ENCODE measurements at regions not wholly inside any gene's neighbourhood (a gene's known extent, or its start where the extent isn't known, plus 50 kb on each side); places are given as distances from the start of the nearest gene placed in this dataset.

DNA sequence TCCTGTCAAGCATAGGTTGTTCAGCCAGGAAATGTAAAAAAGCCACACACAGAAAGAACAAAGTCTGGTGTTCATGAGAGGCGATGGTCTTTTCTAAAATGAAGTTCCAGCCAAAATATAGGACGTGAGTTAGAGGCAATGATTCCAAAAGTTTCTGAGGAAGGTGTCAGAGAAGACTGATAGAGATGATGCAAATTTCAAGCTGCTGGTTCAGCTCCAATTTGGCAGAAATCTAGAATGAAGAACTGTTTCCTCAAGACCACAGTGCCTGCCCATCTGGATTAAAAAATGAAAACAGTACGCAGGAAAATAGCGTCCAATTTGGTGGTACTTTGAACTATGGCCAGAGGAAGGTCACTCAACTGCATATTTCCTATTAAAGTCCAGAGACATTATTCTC, 672.9 kb downstream of the SQOR start:
- no peak for TF ChIP-seq POLR2A (IDR thresholded peaks at IDR 0.05)
- TF ChIP-seq, protein P1, sequence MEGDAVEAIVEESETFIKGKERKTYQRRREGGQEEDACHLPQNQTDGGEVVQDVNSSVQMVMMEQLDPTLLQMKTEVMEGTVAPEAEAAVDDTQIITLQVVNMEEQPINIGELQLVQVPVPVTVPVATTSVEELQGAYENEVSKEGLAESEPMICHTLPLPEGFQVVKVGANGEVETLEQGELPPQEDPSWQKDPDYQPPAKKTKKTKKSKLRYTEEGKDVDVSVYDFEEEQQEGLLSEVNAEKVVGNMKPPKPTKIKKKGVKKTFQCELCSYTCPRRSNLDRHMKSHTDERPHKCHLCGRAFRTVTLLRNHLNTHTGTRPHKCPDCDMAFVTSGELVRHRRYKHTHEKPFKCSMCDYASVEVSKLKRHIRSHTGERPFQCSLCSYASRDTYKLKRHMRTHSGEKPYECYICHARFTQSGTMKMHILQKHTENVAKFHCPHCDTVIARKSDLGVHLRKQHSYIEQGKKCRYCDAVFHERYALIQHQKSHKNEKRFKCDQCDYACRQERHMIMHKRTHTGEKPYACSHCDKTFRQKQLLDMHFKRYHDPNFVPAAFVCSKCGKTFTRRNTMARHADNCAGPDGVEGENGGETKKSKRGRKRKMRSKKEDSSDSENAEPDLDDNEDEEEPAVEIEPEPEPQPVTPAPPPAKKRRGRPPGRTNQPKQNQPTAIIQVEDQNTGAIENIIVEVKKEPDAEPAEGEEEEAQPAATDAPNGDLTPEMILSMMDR (IDR thresholded peaks at IDR 0.05): no peak

Measured in body of pancreas (tissue), 4 donors.